Fibroblast of skin of abdomen (primary cell): ENCODE measurements at regions not wholly inside any gene's neighbourhood (a gene's known extent, or its start where the extent isn't known, plus 50 kb on each side); places are given as distances from the start of the nearest gene placed in this dataset.

Experiments used
- DNase-seq: peaks from one replicate; pipeline ENCODE4 v3.0.0-alpha.2; 2013

GRCh38 chr6:94367316-94367715, 948.0 kb upstream of the EPHA7 start:
- no peak for DNase-seq

GRCh38 chr6:94362061-94362864, 942.9 kb upstream of the EPHA7 start:
- DNase-seq, result no peak

GRCh38 chr6:94361304-94362060, 942.1 kb upstream of the EPHA7 start:
- no peak for DNase-seq

- DNase-seq, result no peak
Measured at GRCh38 chr6:94357381-94357980, 938.1 kb upstream of the EPHA7 start.

GRCh38 chr6:94350833-94351232, 931.5 kb upstream of the EPHA7 start:
- no peak for DNase-seq

- DNase-seq, result no peak
Measured at GRCh38 chr6:94349227-94349626, 929.9 kb upstream of the EPHA7 start.

GRCh38 chr6:94344866-94345265, 925.5 kb upstream of the EPHA7 start:
- no peak for DNase-seq

GRCh38 chr6:94341173-94341572, 921.8 kb upstream of the EPHA7 start:
- no peak for DNase-seq

- DNase-seq, result no peak
Measured at GRCh38 chr6:94323853-94324252, 904.5 kb upstream of the EPHA7 start.

GRCh38 chr6:94300424-94301144, 881.2 kb upstream of the EPHA7 start:
- no peak for DNase-seq

GRCh38 chr6:94289131-94289530, 869.8 kb upstream of the EPHA7 start:
- no peak for DNase-seq

- DNase-seq, result no peak
Measured at GRCh38 chr6:94278146-94278545, 858.8 kb upstream of the EPHA7 start.

- DNase-seq, result no peak
Measured at GRCh38 chr6:94272327-94272726, 853.0 kb upstream of the EPHA7 start.

- no peak for DNase-seq
Measured at GRCh38 chr6:94270091-94270948, 851.0 kb upstream of the EPHA7 start.

- DNase-seq, result no peak
Measured at GRCh38 chr6:94269256-94269655, 849.9 kb upstream of the EPHA7 start.

- no peak for DNase-seq
Measured at GRCh38 chr6:94260765-94261164, 841.4 kb upstream of the EPHA7 start.

GRCh38 chr6:94254689-94255088, 835.3 kb upstream of the EPHA7 start:
- no peak for DNase-seq

- DNase-seq, result no peak
Measured at GRCh38 chr6:94251878-94252277, 832.5 kb upstream of the EPHA7 start.

GRCh38 chr6:94245395-94245794, 826.0 kb upstream of the EPHA7 start:
- no peak for DNase-seq

- DNase-seq, result no peak
Measured at GRCh38 chr6:94238868-94239267, 819.5 kb upstream of the EPHA7 start.

- no peak for DNase-seq
Measured at GRCh38 chr6:94227741-94228140, 808.4 kb upstream of the EPHA7 start.

- no peak for DNase-seq
Measured at GRCh38 chr6:94217836-94218235, 798.5 kb upstream of the EPHA7 start.
